Panc1 (cell line): ENCODE measurements at regions not wholly inside any gene's neighbourhood (a gene's known extent, or its start where the extent isn't known, plus 50 kb on each side); places are given as distances from the start of the nearest gene placed in this dataset.

ENCODE experiments used
- ATAC-seq: fragments of 200-7000 bp; cut with Tn5 transposase; 2 replicates; pipeline ENCODE4 v1.9.1; 2020; ENCODE audit warnings: mild to moderate bottlenecking, moderate library complexity
- BruUV-seq: library from RNA; stranded (reverse); fragments of 400-500 nt; replicated peaks from 2 replicates; lab custom pipeline; 2021; lab: Mats Ljungman, UMichigan
- CTCF ChIA-PET: fragments of 300-600 bp; sonication (Branson Sonifier 250); formaldehyde crosslinking; loops from one replicate; lab custom pipeline; 2022; ENCODE audit warnings: antibody characterized with exemption; lab: Charles Lee
- POLR2A ChIA-PET: fragments of 300-600 bp; sonication (Branson Sonifier 250); formaldehyde crosslinking; loops from one replicate; lab custom pipeline; 2022; ENCODE audit warnings: antibody characterized with exemption; lab: Charles Lee
- DNase-seq: peaks from one replicate; pipeline ENCODE4 v3.0.0-alpha.2; 2010; ENCODE audit warnings: low read depth, low spot score
- H3K27ac ChIP-seq: 2 replicates; pipeline ENCODE4 v1.5.1; 2011; ENCODE audit warnings: mild to moderate bottlenecking, low read length, inconsistent platforms
- H3K27me3 ChIP-seq: fragments of 200-500 bp; sonication (Bioruptor generic); 2 replicates; pipeline ENCODE4 v1.6.0; 2014; ENCODE audit warnings: low read length, inconsistent platforms; ENCODE audit not compliant: control insufficient read depth, insufficient read depth
- H3K36me3 ChIP-seq: fragments of 200-500 bp; sonication (Bioruptor generic); 2 replicates; pipeline ENCODE4 v1.5.1; 2014; ENCODE audit warnings: inconsistent platforms, mild to moderate bottlenecking, low read length, moderate library complexity; ENCODE audit not compliant: control insufficient read depth, insufficient read depth
- H3K4me1 ChIP-seq: 2 replicates; pipeline ENCODE4 v1.5.1; 2011; ENCODE audit warnings: inconsistent platforms, mild to moderate bottlenecking, low read length, moderate library complexity; ENCODE audit not compliant: control insufficient read depth, insufficient read depth
- H3K4me3 ChIP-seq, 2 experiments: 2 replicates each; pipeline ENCODE4 v1.5.1; 2011 to 2012; ENCODE audit warnings: low read depth in 2 of 2, low read length in 2 of 2, mild to moderate bottlenecking in 2 of 2, inconsistent platforms in 1 of 2, moderate library complexity in 1 of 2
- H3K9me3 ChIP-seq: fragments of 200-500 bp; sonication (Bioruptor generic); 2 replicates; pipeline ENCODE4 v1.5.1; 2014; ENCODE audit warnings: low read depth, mild to moderate bottlenecking, inconsistent platforms, low read length, moderate library complexity; ENCODE audit not compliant: control insufficient read depth, insufficient read depth
- POLR2AphosphoS5 ChIP-seq: IDR thresholded peaks from 2 replicates; pipeline ENCODE4 v1.6.1; 2012; ENCODE audit warnings: mild to moderate bottlenecking, low read depth, low read length, moderate library complexity
- SIN3A ChIP-seq: IDR thresholded peaks from 2 replicates; pipeline ENCODE4 v1.6.1; 2012; ENCODE audit warnings: low read depth, mild to moderate bottlenecking, low read length, moderate library complexity, borderline replicate concordance; ENCODE audit not compliant: insufficient read depth
- TCF7L2 ChIP-seq: IDR thresholded peaks from 2 replicates; pipeline ENCODE4 v1.6.1; 2011; ENCODE audit warnings: mild to moderate bottlenecking, low read depth, low read length, inconsistent platforms
- in situ Hi-C: cut with HindIII; loops from 2 replicates; pipeline ENCODE4 v1.10.0; 2016; ENCODE audit warnings: low sequenced_read_pairs, low pct_unique_long_range_greater_than_20kb
- intact Hi-C: fragments of 100-400 bp; cut with micrococcal nuclease; formaldehyde crosslinking; loops from one replicate; pipeline ENCODE4 v1.10.0; 2022; ENCODE audit not compliant: unreplicated experiment
- TF ChIP-seq, protein P1 (sequence below): fragments of 450-650 bp; IDR thresholded peaks from 2 replicates; pipeline ENCODE4 v1.5.1; 2017; ENCODE audit warnings: mild to moderate bottlenecking
- TF ChIP-seq, protein P2 (sequence below), 2 experiments: IDR thresholded peaks; 2 replicates each; pipeline ENCODE4 v1.6.1; 2011 to 2012; ENCODE audit warnings: low read depth in 2 of 2, control low read depth in 1 of 2, low read length in 1 of 2, mild to moderate bottlenecking in 1 of 2, moderate library complexity in 1 of 2; ENCODE audit not compliant: insufficient read depth in 1 of 2

DNA sequence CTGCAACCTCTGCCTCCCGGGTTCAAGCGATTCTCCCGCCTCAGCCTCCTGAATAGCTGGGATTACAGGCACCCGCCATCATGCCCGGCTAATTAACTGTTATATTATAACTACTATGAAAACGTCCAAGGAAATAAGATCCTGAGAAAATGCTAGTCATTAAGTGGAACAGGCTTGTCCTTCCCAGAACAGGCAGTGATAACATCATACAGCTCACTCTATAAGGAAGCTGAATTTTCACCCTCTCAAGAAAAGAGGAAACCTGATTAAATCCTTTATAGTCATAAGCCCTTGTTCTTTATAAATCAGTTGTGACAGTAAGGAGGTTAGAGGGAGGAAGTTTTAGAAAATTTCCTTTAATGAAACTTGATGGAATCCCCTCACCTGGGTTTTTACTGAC, 163.9 kb upstream of the CLINT1 start:
- Histone ChIP-seq H3K4me3 (no peak overlapping the region), H3K27ac (no peak overlapping the region), H3K36me3 (no peaks in the 10 kb centered on the region), H3K9me3 (no peaks in the 10 kb centered on the region), H3K27me3 (0 out of 2 replicates have a peak, but pooled peaks cover 2% of the 10 kb centered on the region), H3K4me1 (no peaks in the 10 kb centered on the region)
- no peak for ATAC-seq
- intact Hi-C loops, result no loop called here
- POLR2A ChIA-PET, result no interaction called here
- CTCF ChIA-PET, result no interaction called here
- TF ChIP-seq, protein P1, sequence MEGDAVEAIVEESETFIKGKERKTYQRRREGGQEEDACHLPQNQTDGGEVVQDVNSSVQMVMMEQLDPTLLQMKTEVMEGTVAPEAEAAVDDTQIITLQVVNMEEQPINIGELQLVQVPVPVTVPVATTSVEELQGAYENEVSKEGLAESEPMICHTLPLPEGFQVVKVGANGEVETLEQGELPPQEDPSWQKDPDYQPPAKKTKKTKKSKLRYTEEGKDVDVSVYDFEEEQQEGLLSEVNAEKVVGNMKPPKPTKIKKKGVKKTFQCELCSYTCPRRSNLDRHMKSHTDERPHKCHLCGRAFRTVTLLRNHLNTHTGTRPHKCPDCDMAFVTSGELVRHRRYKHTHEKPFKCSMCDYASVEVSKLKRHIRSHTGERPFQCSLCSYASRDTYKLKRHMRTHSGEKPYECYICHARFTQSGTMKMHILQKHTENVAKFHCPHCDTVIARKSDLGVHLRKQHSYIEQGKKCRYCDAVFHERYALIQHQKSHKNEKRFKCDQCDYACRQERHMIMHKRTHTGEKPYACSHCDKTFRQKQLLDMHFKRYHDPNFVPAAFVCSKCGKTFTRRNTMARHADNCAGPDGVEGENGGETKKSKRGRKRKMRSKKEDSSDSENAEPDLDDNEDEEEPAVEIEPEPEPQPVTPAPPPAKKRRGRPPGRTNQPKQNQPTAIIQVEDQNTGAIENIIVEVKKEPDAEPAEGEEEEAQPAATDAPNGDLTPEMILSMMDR, result no peak
- TF ChIP-seq TCF7L2, result no peak
- TF ChIP-seq POLR2AphosphoS5, result no peak
- TF ChIP-seq, protein P2, sequence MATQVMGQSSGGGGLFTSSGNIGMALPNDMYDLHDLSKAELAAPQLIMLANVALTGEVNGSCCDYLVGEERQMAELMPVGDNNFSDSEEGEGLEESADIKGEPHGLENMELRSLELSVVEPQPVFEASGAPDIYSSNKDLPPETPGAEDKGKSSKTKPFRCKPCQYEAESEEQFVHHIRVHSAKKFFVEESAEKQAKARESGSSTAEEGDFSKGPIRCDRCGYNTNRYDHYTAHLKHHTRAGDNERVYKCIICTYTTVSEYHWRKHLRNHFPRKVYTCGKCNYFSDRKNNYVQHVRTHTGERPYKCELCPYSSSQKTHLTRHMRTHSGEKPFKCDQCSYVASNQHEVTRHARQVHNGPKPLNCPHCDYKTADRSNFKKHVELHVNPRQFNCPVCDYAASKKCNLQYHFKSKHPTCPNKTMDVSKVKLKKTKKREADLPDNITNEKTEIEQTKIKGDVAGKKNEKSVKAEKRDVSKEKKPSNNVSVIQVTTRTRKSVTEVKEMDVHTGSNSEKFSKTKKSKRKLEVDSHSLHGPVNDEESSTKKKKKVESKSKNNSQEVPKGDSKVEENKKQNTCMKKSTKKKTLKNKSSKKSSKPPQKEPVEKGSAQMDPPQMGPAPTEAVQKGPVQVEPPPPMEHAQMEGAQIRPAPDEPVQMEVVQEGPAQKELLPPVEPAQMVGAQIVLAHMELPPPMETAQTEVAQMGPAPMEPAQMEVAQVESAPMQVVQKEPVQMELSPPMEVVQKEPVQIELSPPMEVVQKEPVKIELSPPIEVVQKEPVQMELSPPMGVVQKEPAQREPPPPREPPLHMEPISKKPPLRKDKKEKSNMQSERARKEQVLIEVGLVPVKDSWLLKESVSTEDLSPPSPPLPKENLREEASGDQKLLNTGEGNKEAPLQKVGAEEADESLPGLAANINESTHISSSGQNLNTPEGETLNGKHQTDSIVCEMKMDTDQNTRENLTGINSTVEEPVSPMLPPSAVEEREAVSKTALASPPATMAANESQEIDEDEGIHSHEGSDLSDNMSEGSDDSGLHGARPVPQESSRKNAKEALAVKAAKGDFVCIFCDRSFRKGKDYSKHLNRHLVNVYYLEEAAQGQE (IDR thresholded peaks at IDR 0.05; ENCODE audit: insufficient read depth in 1 of 2, low read depth in 2 of 2, low read length in 1 of 2), result no peak
- no peak for TF ChIP-seq SIN3A
- no TSS peak for BruUV-seq
- in situ Hi-C loops, result no loop called here
- no peak for DNase-seq

DNA sequence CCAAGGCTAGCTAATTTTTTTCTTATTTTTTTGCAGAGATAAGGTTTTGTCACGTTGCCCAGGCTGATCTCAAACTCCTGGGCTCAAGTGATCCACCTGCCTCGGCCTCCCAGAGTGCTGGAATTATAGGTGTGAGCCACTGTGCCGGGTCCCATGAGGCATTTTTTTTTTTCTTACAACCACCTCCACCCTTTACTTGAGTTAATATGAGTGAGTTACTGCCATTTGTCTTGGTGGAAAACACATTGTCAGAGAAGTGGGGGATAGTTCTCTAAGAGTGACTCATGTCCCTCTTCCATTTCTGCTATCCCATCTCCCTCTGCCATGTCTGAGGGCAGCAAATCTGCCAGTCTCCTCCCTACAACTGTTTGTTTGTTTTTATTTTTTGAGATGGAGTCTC, 163.4 kb upstream of the CLINT1 start:
- Histone ChIP-seq H3K4me3 (no peak overlapping the region), H3K27ac (no peak overlapping the region), H3K27me3 (0 out of 2 replicates have a peak, but pooled peaks cover 2% of the 10 kb centered on the region), H3K4me1 (no peaks in the 10 kb centered on the region), H3K36me3 (no peaks in the 10 kb centered on the region), H3K9me3 (no peaks in the 10 kb centered on the region)
- no peak for ATAC-seq
- no TSS peak for BruUV-seq
- CTCF ChIA-PET, result no interaction called here
- no peak for DNase-seq
- TF ChIP-seq, protein P2 (IDR thresholded peaks at IDR 0.05; ENCODE audit: insufficient read depth in 1 of 2, low read depth in 2 of 2, low read length in 1 of 2), result no peak
- TF ChIP-seq TCF7L2 (no peak), POLR2AphosphoS5 (no peak), SIN3A (no peak)
- TF ChIP-seq, protein P1, result no peak
- in situ Hi-C loops, result no loop called here
- intact Hi-C loops, result no loop called here
- POLR2A ChIA-PET, result no interaction called here
